Nephron (organoid): ENCODE measurements at regions not wholly inside any gene's neighbourhood (a gene's known extent, or its start where the extent isn't known, plus 50 kb on each side); places are given as distances from the start of the nearest gene placed in this dataset.
A peak's percentile ranks its signal among the peaks of the same experiment; 100 is the strongest.

Source experiments
- H3K27ac Mint-ChIP-seq, 3 experiments: 2 replicates each; pipeline ENCODE4 v1.8.0; 2020; ENCODE audit warnings: mixed read lengths in 3 of 3, mild to moderate bottlenecking in 2 of 3, moderate library complexity in 1 of 3
- H3K27me3 Mint-ChIP-seq: 2 replicates; pipeline ENCODE4 v1.8.0; 2021; ENCODE audit warnings: low read depth, mild to moderate bottlenecking, moderate library complexity, mixed read lengths
- H3K36me3 Mint-ChIP-seq: 2 replicates; pipeline ENCODE4 v1.8.0; 2020; ENCODE audit warnings: low read depth, mixed read lengths
- H3K4me1 Mint-ChIP-seq: 2 replicates; pipeline ENCODE4 v1.8.0; 2020; ENCODE audit warnings: mixed read lengths
- H3K4me3 Mint-ChIP-seq, 3 experiments: 2 replicates each; pipeline ENCODE4 v1.8.0; 2020; ENCODE audit warnings: mild to moderate bottlenecking in 3 of 3, mixed read lengths in 3 of 3, moderate library complexity in 2 of 3
- H3K9me3 Mint-ChIP-seq: 2 replicates; pipeline ENCODE4 v1.8.0; 2020; ENCODE audit warnings: mixed read lengths
- TF ChIP-seq, protein P1 (sequence below), 3 experiments: fragments of 200-600 bp; sonication (generic); IDR thresholded peaks; one replicate each; pipeline ENCODE4 v1.5.0; 2021; ENCODE audit warnings: antibody characterized with exemption in 3 of 3; ENCODE audit not compliant: unreplicated experiment in 3 of 3

DNA sequence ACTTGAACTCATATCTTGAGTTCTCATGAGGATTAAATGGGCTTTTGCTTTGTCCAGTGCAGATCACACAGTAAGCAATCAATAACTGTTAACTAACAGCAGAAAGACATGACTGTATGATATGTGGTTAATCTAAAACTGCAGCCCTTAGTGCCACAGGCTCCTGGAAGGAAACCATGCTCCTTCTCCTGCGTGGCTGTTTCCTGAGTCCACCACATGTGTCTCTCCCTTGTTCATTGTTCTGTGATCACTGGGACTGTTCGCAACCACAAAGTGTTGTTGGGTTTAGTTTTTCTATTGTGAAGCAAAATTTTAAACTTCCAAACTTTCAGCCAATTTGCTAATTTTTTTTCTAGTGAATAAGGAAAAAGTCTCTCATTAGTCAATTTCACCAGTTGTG, 130.9 kb upstream of the PTPRM start:
- TF ChIP-seq, protein P1, sequence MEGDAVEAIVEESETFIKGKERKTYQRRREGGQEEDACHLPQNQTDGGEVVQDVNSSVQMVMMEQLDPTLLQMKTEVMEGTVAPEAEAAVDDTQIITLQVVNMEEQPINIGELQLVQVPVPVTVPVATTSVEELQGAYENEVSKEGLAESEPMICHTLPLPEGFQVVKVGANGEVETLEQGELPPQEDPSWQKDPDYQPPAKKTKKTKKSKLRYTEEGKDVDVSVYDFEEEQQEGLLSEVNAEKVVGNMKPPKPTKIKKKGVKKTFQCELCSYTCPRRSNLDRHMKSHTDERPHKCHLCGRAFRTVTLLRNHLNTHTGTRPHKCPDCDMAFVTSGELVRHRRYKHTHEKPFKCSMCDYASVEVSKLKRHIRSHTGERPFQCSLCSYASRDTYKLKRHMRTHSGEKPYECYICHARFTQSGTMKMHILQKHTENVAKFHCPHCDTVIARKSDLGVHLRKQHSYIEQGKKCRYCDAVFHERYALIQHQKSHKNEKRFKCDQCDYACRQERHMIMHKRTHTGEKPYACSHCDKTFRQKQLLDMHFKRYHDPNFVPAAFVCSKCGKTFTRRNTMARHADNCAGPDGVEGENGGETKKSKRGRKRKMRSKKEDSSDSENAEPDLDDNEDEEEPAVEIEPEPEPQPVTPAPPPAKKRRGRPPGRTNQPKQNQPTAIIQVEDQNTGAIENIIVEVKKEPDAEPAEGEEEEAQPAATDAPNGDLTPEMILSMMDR (IDR thresholded peaks at IDR 0.05; ENCODE audit: unreplicated experiment in 3 of 3): no peak
- no peak overlapping the region for H3K4me3 Mint-ChIP-seq

GRCh38 chr18:7437870-7438269, 129.2 kb upstream of the PTPRM start:
- H3K27me3 Mint-ChIP-seq: peaks cover 7% of the 10 kb centered on the region

More for the DNA sequence above, 130.9 kb upstream of the PTPRM start:
- Mint-ChIP-seq H3K27me3 (peaks cover 7% of the 10 kb centered on the region), H3K36me3 (no peaks in the 10 kb centered on the region), H3K9me3 (no peaks in the 10 kb centered on the region), H3K27ac (no peak overlapping the region), H3K4me1 (peaks cover 22% of the 10 kb centered on the region)

DNA sequence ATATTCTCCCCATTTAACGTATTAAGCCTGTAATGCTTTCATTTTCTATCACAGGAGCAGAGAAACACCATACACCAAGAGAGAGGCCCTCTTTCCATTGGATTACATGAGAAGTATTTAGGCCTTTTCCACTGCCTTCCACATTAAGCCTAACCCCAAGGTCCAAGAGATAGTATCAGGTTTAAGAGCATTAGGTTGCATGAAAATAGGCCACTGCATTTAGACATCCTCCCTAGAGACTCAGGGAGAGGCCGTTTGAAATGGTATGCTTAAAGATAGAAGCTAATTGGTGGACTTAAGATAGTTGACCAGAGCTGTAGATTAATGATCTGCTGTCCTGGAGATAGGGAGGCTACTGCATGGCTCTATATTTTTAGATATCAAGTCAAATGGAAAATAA, 128.5 kb upstream of the PTPRM start:
- Mint-ChIP-seq H3K27ac (peak overlapping the region in 1 of 3 experiments; percentile 34), H3K9me3 (no peaks in the 10 kb centered on the region), H3K4me1 (peaks cover 25% of the 10 kb centered on the region), H3K4me3 (no peak overlapping the region), H3K27me3 (peaks cover 7% of the 10 kb centered on the region), H3K36me3 (no peaks in the 10 kb centered on the region)
- TF ChIP-seq, protein P1 (IDR thresholded peaks at IDR 0.05; ENCODE audit: unreplicated experiment in 3 of 3): no peak

More at GRCh38 chr18:7437870-7438269, 129.2 kb upstream of the PTPRM start:
- H3K27ac Mint-ChIP-seq: no peak overlapping the region
- peaks cover 25% of the 10 kb centered on the region for H3K4me1 Mint-ChIP-seq
- H3K4me3 Mint-ChIP-seq: no peak overlapping the region
- H3K36me3 Mint-ChIP-seq: no peaks in the 10 kb centered on the region
- H3K9me3 Mint-ChIP-seq: no peaks in the 10 kb centered on the region
- TF ChIP-seq, protein P1 (IDR thresholded peaks at IDR 0.05; ENCODE audit: unreplicated experiment in 3 of 3): no peak

- Mint-ChIP-seq H3K4me3 (no peak overlapping the region), H3K4me1 (peaks cover 5% of the 10 kb centered on the region), H3K9me3 (no peaks in the 10 kb centered on the region), H3K36me3 (no peaks in the 10 kb centered on the region), H3K27me3 (peaks cover 8% of the 10 kb centered on the region), H3K27ac (no peak overlapping the region)
- TF ChIP-seq, protein P1 (IDR thresholded peaks at IDR 0.05; ENCODE audit: unreplicated experiment in 3 of 3): no peak
These were observed 119.6 kb upstream of the PTPRM start for GRCh38 chr18:7447318-7448028.

DNA sequence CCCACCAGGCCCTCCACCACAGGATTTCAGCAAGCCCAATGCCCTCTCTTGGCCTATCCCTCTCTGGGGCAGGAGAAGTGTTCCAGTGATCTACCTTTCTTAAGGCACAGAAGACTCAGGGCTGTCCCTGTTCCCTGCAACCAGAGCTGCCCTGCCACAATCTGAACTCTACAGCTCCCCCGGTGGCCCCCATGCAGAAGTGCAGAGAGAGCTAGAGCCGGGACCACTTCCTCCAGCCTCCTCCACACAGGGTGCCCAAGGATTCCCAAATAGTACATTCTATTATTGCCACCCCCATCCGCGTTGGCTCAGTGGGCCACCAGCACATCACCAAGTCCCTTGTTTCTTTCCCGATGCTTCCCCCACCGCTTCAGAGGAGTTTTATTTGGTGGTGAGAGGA, 114.8 kb upstream of the PTPRM start:
- Mint-ChIP-seq H3K4me3 (no peak overlapping the region), H3K9me3 (no peaks in the 10 kb centered on the region), H3K36me3 (no peaks in the 10 kb centered on the region), H3K27me3 (peaks cover 8% of the 10 kb centered on the region), H3K27ac (no peak overlapping the region), H3K4me1 (no peaks in the 10 kb centered on the region)
- TF ChIP-seq, protein P1 (IDR thresholded peaks at IDR 0.05; ENCODE audit: unreplicated experiment in 3 of 3): peak; percentile 12 to 50 (median 47)

- H3K27ac Mint-ChIP-seq: no peak overlapping the region
- no peak overlapping the region for H3K4me3 Mint-ChIP-seq
These were observed 112.7 kb upstream of the PTPRM start for GRCh38 chr18:7454429-7454828.

More at GRCh38 chr18:7454429-7454828, 112.7 kb upstream of the PTPRM start:
- H3K4me1 Mint-ChIP-seq: peaks cover 5% of the 10 kb centered on the region
- H3K27me3 Mint-ChIP-seq: peaks cover 11% of the 10 kb centered on the region
- H3K36me3 Mint-ChIP-seq: no peaks in the 10 kb centered on the region
- TF ChIP-seq, protein P1 (IDR thresholded peaks at IDR 0.05; ENCODE audit: unreplicated experiment in 3 of 3): no peak
- H3K9me3 Mint-ChIP-seq: no peaks in the 10 kb centered on the region
